ENCODE measurements at regions not wholly inside any gene's neighbourhood (a gene's known extent, or its start where the extent isn't known, plus 50 kb on each side); places are given as distances from the start of the nearest gene placed in this dataset.

DNA sequence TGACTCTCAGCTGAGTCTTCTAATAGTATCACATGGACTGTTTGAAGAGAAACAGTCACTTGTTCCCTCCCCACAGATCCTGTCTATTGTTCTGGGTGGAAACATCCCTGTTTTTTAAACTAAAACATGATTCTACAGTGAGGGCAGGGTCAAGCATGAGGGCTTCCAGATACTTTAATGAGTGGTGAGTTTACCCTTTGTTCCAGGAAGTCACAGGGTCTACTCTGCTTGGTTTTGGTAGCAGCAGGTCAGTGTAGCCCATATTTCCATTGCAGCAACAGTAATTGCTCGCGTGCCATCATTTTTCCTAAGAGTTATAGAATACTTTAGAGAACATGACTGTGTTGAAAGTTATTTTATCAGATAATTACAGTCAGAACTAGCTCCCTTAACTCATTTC lies 87.4 kb downstream of the ZNF732 start:
- Histone ChIP-seq H3K9me3 (peaks cover 3% of the 10 kb centered on the region; the same call in 1 of the 2 replicates), H3K4me3 (ENCODE audit: low read depth in 2 of 2, low read length in 1 of 2) (no peak overlapping the region), H3K79me2 (ENCODE audit: insufficient read depth) (peaks cover 40% of the 10 kb centered on the region; the same call in 1 of the 2 replicates), H3K27ac (ENCODE audit: low read depth in 2 of 2, low read length in 1 of 2) (no peak overlapping the region), H3F3A (replicated peaks; ENCODE audit: insufficient read depth) (no peaks in the 10 kb centered on the region), H3K36me3 (replicated peaks in 1 of 2; ENCODE audit: control insufficient read depth in 1 of 2, insufficient read depth in 2 of 2, low read length in 1 of 2) (peaks cover 0 to 9% of the 10 kb centered on the region in 2 experiments), H3K9ac (no peak overlapping the region), H2AFZ (ENCODE audit: low read depth) (no peak overlapping the region), H3K4me2 (no peak overlapping the region), H3K9me2 (no peaks in the 10 kb centered on the region), H4K20me1 (ENCODE audit: insufficient read depth) (no peaks in the 10 kb centered on the region), H3K4me1 (ENCODE audit: control insufficient read depth in 1 of 2, insufficient read depth in 2 of 2, low read depth in 1 of 2, low read length in 1 of 2) (peaks cover 0 to 9% of the 10 kb centered on the region in 2 experiments; a peak in 1 of 4 replicates), H3K27me3 (ENCODE audit: insufficient read depth) (no peaks in the 10 kb centered on the region)
- ChIA-PET POLR2A (no interaction called here), CTCF (no interaction called here)
- DNase-seq: no peak
- TF ChIP-seq POLR2AphosphoS5 (IDR thresholded peaks at IDR 0.05; ENCODE audit: low read depth, low read length): no peak
- TF ChIP-seq, protein P1, sequence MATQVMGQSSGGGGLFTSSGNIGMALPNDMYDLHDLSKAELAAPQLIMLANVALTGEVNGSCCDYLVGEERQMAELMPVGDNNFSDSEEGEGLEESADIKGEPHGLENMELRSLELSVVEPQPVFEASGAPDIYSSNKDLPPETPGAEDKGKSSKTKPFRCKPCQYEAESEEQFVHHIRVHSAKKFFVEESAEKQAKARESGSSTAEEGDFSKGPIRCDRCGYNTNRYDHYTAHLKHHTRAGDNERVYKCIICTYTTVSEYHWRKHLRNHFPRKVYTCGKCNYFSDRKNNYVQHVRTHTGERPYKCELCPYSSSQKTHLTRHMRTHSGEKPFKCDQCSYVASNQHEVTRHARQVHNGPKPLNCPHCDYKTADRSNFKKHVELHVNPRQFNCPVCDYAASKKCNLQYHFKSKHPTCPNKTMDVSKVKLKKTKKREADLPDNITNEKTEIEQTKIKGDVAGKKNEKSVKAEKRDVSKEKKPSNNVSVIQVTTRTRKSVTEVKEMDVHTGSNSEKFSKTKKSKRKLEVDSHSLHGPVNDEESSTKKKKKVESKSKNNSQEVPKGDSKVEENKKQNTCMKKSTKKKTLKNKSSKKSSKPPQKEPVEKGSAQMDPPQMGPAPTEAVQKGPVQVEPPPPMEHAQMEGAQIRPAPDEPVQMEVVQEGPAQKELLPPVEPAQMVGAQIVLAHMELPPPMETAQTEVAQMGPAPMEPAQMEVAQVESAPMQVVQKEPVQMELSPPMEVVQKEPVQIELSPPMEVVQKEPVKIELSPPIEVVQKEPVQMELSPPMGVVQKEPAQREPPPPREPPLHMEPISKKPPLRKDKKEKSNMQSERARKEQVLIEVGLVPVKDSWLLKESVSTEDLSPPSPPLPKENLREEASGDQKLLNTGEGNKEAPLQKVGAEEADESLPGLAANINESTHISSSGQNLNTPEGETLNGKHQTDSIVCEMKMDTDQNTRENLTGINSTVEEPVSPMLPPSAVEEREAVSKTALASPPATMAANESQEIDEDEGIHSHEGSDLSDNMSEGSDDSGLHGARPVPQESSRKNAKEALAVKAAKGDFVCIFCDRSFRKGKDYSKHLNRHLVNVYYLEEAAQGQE (IDR thresholded peaks at IDR 0.05; ENCODE audit: low read depth, low read length): no peak
- no peak for TF ChIP-seq GABPA (IDR thresholded peaks at IDR 0.05; ENCODE audit: low read depth)
- no peak for TF ChIP-seq YY1 (IDR thresholded peaks at IDR 0.05; ENCODE audit: low read depth)
- TF ChIP-seq, protein P2, sequence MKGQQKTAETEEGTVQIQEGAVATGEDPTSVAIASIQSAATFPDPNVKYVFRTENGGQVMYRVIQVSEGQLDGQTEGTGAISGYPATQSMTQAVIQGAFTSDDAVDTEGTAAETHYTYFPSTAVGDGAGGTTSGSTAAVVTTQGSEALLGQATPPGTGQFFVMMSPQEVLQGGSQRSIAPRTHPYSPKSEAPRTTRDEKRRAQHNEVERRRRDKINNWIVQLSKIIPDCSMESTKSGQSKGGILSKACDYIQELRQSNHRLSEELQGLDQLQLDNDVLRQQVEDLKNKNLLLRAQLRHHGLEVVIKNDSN (IDR thresholded peaks at IDR 0.05; ENCODE audit: borderline replicate concordance, low read depth): no peak
- no peak for TF ChIP-seq SIN3A (IDR thresholded peaks at IDR 0.05; ENCODE audit: borderline replicate concordance, low read depth, low read length)
- TF ChIP-seq FOXM1 (IDR thresholded peaks at IDR 0.05; ENCODE audit: low read depth): no peak
- no peak for TF ChIP-seq TAF1 (IDR thresholded peaks at IDR 0.05; ENCODE audit: borderline replicate concordance, low read depth, low read length)
- TF ChIP-seq RXRA (IDR thresholded peaks at IDR 0.05; ENCODE audit: borderline replicate concordance, low read depth): no peak
- TF ChIP-seq NFIC (IDR thresholded peaks at IDR 0.05; ENCODE audit: borderline replicate concordance): no peak
- TF ChIP-seq RFX5 (IDR thresholded peaks at IDR 0.05; ENCODE audit: low read length): no peak
- 88% methylated on average over 2 of the region's 2 CpGs for WGBS (ENCODE audit: low lambda C conversion rate)

DNA sequence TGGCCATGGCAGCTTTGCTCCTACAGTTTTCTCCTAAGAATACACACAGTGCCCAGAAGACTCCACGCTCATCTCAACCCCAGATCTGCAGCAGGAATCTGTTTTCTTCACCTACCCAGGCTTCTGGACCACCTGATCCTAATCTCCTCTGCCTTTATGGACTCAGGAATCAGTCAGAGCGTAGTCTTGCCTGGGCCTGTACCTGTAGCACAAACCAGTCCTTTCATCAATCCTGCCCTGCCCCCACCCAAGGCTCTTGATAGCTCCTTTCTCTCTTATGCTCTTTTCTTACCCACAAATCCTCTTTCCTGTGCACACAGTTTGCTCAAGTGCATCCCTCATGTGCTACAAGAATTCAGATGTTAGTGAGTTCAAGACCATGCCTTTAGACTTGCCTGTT lies 89.7 kb downstream of the ZNF718 start:
- CTCF ChIA-PET: no interaction called here
- peaks cover 0 to 9% of the 10 kb centered on the region in 2 experiments; a peak in 1 of 4 replicates for H3K4me1 ChIP-seq (ENCODE audit: control insufficient read depth in 1 of 2, insufficient read depth in 2 of 2, low read depth in 1 of 2, low read length in 1 of 2)
- H3K79me2 ChIP-seq (ENCODE audit: insufficient read depth): peaks cover 29% of the 10 kb centered on the region; the same call in 1 of the 2 replicates
- no peaks in the 10 kb centered on the region for H3K9me2 ChIP-seq
- H3K4me3 ChIP-seq (ENCODE audit: low read depth in 2 of 2, low read length in 1 of 2): no peak overlapping the region; a peak in 1 of 4 replicates
- no peaks in the 10 kb centered on the region for H3K36me3 ChIP-seq (replicated peaks in 1 of 2; ENCODE audit: control insufficient read depth in 1 of 2, insufficient read depth in 2 of 2, low read length in 1 of 2)
- DNase-seq: no peak
- 77% methylated on average over 2 of the region's 2 CpGs for WGBS (ENCODE audit: low lambda C conversion rate)
- H3F3A ChIP-seq (replicated peaks; ENCODE audit: insufficient read depth): no peaks in the 10 kb centered on the region
- H4K20me1 ChIP-seq (ENCODE audit: insufficient read depth): no peaks in the 10 kb centered on the region
- H3K9ac ChIP-seq: no peak overlapping the region
- H3K27ac ChIP-seq (ENCODE audit: low read depth in 2 of 2, low read length in 1 of 2): no peak overlapping the region
- peak overlapping the region; percentile 81; the same call in 1 of the 2 replicates for H3K4me2 ChIP-seq
- H2AFZ ChIP-seq (ENCODE audit: low read depth): no peak overlapping the region
- POLR2A ChIA-PET: no interaction called here
- peaks cover 3% of the 10 kb centered on the region; the same call in 1 of the 2 replicates for H3K9me3 ChIP-seq
- no peaks in the 10 kb centered on the region for H3K27me3 ChIP-seq (ENCODE audit: insufficient read depth)
- no peak for TF ChIP-seq NFIC (IDR thresholded peaks at IDR 0.05; ENCODE audit: borderline replicate concordance)
- TF ChIP-seq EZH2phosphoT487 (IDR thresholded peaks at IDR 0.05; ENCODE audit: borderline replicate concordance, low read depth): no peak
- TF ChIP-seq FOSL2 (IDR thresholded peaks at IDR 0.05; ENCODE audit: borderline replicate concordance, low read depth): no peak
- TF ChIP-seq MXI1 (IDR thresholded peaks at IDR 0.05; ENCODE audit: low read depth, low read length): no peak
- TF ChIP-seq MEF2A (IDR thresholded peaks at IDR 0.05; ENCODE audit: borderline replicate concordance, low read depth): no peak
- no peak for TF ChIP-seq RXRA (IDR thresholded peaks at IDR 0.05; ENCODE audit: borderline replicate concordance, low read depth)
- no peak for TF ChIP-seq ELF1 (IDR thresholded peaks at IDR 0.05)
- TF ChIP-seq FOXJ3 (CRISPR knock-in tag; IDR thresholded peaks at IDR 0.05): no peak
- TF ChIP-seq, protein P3, sequence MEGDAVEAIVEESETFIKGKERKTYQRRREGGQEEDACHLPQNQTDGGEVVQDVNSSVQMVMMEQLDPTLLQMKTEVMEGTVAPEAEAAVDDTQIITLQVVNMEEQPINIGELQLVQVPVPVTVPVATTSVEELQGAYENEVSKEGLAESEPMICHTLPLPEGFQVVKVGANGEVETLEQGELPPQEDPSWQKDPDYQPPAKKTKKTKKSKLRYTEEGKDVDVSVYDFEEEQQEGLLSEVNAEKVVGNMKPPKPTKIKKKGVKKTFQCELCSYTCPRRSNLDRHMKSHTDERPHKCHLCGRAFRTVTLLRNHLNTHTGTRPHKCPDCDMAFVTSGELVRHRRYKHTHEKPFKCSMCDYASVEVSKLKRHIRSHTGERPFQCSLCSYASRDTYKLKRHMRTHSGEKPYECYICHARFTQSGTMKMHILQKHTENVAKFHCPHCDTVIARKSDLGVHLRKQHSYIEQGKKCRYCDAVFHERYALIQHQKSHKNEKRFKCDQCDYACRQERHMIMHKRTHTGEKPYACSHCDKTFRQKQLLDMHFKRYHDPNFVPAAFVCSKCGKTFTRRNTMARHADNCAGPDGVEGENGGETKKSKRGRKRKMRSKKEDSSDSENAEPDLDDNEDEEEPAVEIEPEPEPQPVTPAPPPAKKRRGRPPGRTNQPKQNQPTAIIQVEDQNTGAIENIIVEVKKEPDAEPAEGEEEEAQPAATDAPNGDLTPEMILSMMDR (IDR thresholded peaks at IDR 0.05): no peak
- TF ChIP-seq EP300 (IDR thresholded peaks at IDR 0.05; ENCODE audit: borderline replicate concordance in 1 of 2, low read depth in 1 of 2, low read length in 1 of 2): no peak
- TF ChIP-seq CHD2 (IDR thresholded peaks at IDR 0.05; ENCODE audit: low read length, partially characterized antibody): no peak
- no peak for TF ChIP-seq POLR2AphosphoS5 (IDR thresholded peaks at IDR 0.05; ENCODE audit: low read depth, low read length)
- TF ChIP-seq RCOR1 (IDR thresholded peaks at IDR 0.05; ENCODE audit: low read length): no peak
